Memory B cell (primary cell): ENCODE measurements at regions not wholly inside any gene's neighbourhood (a gene's known extent, or its start where the extent isn't known, plus 50 kb on each side); places are given as distances from the start of the nearest gene placed in this dataset.

Source experiments
- ATAC-seq: fragments of 150-1000 bp; cut with Tn5 transposase; 2 replicates; pipeline ENCODE4 v1.10.0; 2021; ENCODE audit warnings: low read depth, mild to moderate bottlenecking, moderate library complexity
- DNase-seq, 2 donors: peaks; one replicate each; pipeline ENCODE4 v3.0.0; 2022; ENCODE audit warnings: low spot score in 2 of 2
- H3K27ac Mint-ChIP-seq: one replicate; pipeline ENCODE4 v1.8.0; 2022; ENCODE audit warnings: mild to moderate bottlenecking, moderate library complexity, mixed read lengths
- H3K27me3 Mint-ChIP-seq: one replicate; pipeline ENCODE4 v1.8.0; 2022; ENCODE audit warnings: mixed read lengths
- H3K36me3 Mint-ChIP-seq: one replicate; pipeline ENCODE4 v1.8.0; 2022; ENCODE audit warnings: mild to moderate bottlenecking, mixed read lengths
- H3K4me1 Mint-ChIP-seq: one replicate; pipeline ENCODE4 v1.8.0; 2022; ENCODE audit warnings: mixed read lengths
- H3K4me3 Mint-ChIP-seq: one replicate; pipeline ENCODE4 v1.8.0; 2022; ENCODE audit warnings: mild to moderate bottlenecking, moderate library complexity, mixed read lengths
- H3K9me3 Mint-ChIP-seq: one replicate; pipeline ENCODE4 v1.8.0; 2022; ENCODE audit warnings: mixed read lengths

DNA sequence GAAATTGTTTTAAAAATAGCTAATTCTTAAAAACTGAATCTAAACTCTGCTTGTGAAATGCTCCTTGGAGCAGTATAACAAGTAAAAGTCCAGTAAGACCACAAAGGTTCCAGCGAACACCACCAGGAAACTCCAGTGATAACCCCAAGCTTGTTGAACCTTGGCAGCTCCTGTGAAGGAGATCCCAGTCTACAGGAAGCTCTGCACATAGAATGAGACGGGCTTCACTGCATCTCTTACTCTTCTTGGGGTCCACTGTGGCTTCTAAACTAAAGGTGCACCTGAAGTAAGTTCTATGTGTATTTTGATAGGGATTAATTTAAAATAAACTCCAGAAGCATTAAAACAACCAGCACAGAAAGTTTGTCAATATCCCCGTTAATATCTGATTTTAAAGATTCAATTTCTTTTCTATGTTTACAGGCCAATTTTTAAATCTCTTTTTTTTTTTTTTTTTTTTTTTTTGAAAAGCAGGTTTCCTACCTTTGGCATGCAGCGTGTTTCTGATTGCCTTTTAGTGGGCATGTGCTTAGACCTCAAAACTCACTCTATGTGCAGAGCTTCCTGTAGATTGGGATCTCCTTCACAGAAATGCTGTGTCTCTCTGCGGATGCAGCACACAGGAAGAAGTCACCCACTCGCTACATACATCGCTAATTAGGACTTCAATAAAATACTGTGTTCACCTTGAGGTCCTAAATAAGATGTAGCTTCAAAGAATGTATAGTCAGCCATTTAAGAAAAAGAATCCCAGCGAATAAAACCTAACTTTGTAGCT is 508.5 kb downstream of the KLF12 start:
- no peaks in the 10 kb centered on the region for H3K36me3 Mint-ChIP-seq
- H3K4me3 Mint-ChIP-seq = no peak overlapping the region
- H3K4me1 Mint-ChIP-seq = no peaks in the 10 kb centered on the region
- ATAC-seq (no peak), DNase-seq (no peak)
- no peaks in the 10 kb centered on the region for H3K9me3 Mint-ChIP-seq
- no peak overlapping the region for H3K27ac Mint-ChIP-seq
- peaks cover 6% of the 10 kb centered on the region for H3K27me3 Mint-ChIP-seq

DNA sequence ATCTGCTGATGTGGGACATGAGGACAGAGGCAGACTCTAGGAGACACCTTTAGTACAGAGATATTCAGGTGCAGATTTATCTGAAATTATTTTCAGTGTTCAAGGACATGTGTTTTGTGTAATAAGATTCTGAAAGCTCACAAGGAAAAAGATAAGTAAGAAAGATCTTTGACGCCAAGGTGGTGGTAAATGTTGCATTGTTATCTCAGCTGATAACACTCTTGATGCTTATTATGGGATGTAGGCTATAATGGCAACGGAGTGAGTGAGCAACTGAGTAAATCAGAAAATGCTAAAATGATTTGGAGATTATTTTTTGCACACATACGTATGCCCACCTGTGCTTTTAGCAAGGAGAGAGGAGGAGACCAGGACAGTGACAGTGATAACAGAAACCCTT is 510.9 kb downstream of the KLF12 start:
- ATAC-seq (no peak), DNase-seq (no peak)
- H3K4me1 Mint-ChIP-seq = no peaks in the 10 kb centered on the region
- H3K4me3 Mint-ChIP-seq = no peak overlapping the region
- H3K9me3 Mint-ChIP-seq = no peaks in the 10 kb centered on the region
- no peak overlapping the region for H3K27ac Mint-ChIP-seq
- peaks cover 3% of the 10 kb centered on the region for H3K27me3 Mint-ChIP-seq
- H3K36me3 Mint-ChIP-seq = no peaks in the 10 kb centered on the region

GRCh38 chr13:73622381-73622780 is 511.8 kb downstream of the KLF12 start:
- Mint-ChIP-seq H3K4me1 (no peaks in the 10 kb centered on the region), H3K36me3 (no peaks in the 10 kb centered on the region), H3K27me3 (peaks cover 4% of the 10 kb centered on the region), H3K4me3 (no peak overlapping the region), H3K9me3 (no peaks in the 10 kb centered on the region), H3K27ac (no peak overlapping the region)
- DNase-seq (no peak), ATAC-seq (no peak)

- H3K4me3 Mint-ChIP-seq = no peak overlapping the region
- H3K36me3 Mint-ChIP-seq = no peaks in the 10 kb centered on the region
- no peak for ATAC-seq
- H3K27ac Mint-ChIP-seq = no peak overlapping the region
- DNase-seq = no peak
- peaks cover 6% of the 10 kb centered on the region for H3K27me3 Mint-ChIP-seq
- H3K9me3 Mint-ChIP-seq = no peaks in the 10 kb centered on the region
- H3K4me1 Mint-ChIP-seq = no peaks in the 10 kb centered on the region
These were observed 515.8 kb downstream of the KLF12 start for GRCh38 chr13:73618275-73618865.

- H3K27ac Mint-ChIP-seq = no peak overlapping the region
- H3K4me3 Mint-ChIP-seq = no peak overlapping the region
- peaks cover 3% of the 10 kb centered on the region for H3K27me3 Mint-ChIP-seq
- H3K36me3 Mint-ChIP-seq = no peaks in the 10 kb centered on the region
- peaks cover 4% of the 10 kb centered on the region for H3K9me3 Mint-ChIP-seq
- H3K4me1 Mint-ChIP-seq = no peaks in the 10 kb centered on the region
- no peak for DNase-seq
- ATAC-seq = no peak
These were observed 517.3 kb downstream of the KLF12 start for GRCh38 chr13:73616861-73617260.

DNA sequence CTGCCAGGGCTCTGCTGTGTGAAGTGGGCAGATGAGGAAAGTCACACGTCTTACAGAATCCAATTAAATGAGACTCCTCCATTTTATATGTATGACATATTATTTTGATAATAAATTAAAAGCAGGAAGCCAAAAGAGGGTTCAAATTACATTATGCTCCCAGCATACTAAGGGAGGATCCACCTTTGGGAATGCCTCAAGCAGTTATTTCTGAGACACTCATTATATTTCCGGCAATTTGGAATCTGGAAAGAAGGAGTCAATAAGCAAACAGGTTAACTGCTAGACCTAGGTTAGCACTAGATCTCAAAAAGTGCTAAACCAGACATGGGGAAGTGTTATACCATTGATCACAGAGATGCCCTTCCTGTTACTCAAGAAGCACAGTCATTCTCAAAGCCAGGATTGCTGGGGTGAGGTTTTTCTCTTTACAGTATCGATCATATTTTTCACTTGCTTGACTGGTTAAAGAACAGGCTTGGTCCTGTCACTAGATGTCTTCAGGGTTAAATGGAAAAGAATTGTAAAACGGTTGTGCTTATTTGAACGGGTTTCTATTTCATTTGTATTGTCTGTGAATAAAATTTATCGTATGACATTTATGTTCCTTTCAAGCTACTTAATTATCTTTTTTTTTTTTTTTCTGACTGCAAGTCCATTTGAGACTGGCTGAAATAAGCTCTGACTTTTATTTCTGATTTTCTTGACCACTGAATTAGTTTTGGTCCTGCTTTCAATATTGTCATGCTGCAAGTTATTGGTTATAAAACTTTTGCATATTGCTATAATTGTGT is 523.2 kb downstream of the KLF12 start:
- Mint-ChIP-seq H3K27me3 (no peaks in the 10 kb centered on the region), H3K4me3 (no peak overlapping the region), H3K4me1 (no peaks in the 10 kb centered on the region), H3K9me3 (peaks cover 4% of the 10 kb centered on the region), H3K36me3 (no peaks in the 10 kb centered on the region), H3K27ac (no peak overlapping the region)
- ATAC-seq = no peak
- DNase-seq = no peak

GRCh38 chr13:73608711-73609485 is 525.3 kb downstream of the KLF12 start:
- H3K4me3 Mint-ChIP-seq = no peak overlapping the region
- H3K27me3 Mint-ChIP-seq = no peaks in the 10 kb centered on the region
- ATAC-seq (no peak), DNase-seq (no peak)
- no peak overlapping the region for H3K27ac Mint-ChIP-seq
- H3K4me1 Mint-ChIP-seq = no peaks in the 10 kb centered on the region
- H3K9me3 Mint-ChIP-seq = peaks cover 4% of the 10 kb centered on the region
- no peaks in the 10 kb centered on the region for H3K36me3 Mint-ChIP-seq

GRCh38 chr13:73608157-73608516 is 526.1 kb downstream of the KLF12 start:
- ATAC-seq (no peak), DNase-seq (no peak)
- no peaks in the 10 kb centered on the region for H3K4me1 Mint-ChIP-seq
- no peak overlapping the region for H3K27ac Mint-ChIP-seq
- H3K9me3 Mint-ChIP-seq = peaks cover 5% of the 10 kb centered on the region
- no peaks in the 10 kb centered on the region for H3K36me3 Mint-ChIP-seq
- no peak overlapping the region for H3K4me3 Mint-ChIP-seq
- no peaks in the 10 kb centered on the region for H3K27me3 Mint-ChIP-seq

DNA sequence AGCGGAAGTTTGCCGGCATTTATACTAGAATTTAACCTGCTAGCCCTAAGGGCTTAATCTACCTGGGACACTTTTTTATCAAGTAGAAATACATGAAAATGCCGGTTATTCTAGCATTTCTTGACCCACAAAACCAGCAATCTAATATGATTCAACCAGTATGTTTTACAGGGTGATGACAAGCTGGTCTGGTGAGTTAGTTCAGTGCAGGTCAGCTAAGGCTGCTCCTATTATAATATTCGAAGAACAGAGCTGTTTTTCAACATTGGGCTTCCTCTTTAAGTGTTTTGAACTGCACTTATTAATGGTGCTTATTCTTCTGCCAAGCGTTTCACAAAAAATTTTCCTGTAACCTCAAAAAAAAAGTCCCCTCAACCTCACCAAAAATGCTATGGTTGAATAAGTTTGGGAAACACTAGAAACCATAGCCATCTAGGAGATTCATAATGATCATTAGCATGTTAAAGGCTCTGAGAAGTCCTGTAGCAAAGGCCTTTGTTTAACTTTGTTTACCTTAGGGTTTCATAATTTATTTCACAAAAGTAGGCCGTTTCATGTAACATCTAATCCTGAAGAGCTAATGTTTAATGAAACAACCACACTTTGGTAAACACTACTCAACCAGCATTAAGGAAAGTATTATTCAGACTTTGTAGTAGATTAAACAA is 526.6 kb downstream of the KLF12 start:
- Mint-ChIP-seq H3K9me3 (peaks cover 2% of the 10 kb centered on the region), H3K4me3 (no peak overlapping the region), H3K36me3 (no peaks in the 10 kb centered on the region), H3K4me1 (no peaks in the 10 kb centered on the region), H3K27me3 (no peaks in the 10 kb centered on the region), H3K27ac (no peak overlapping the region)
- no peak for ATAC-seq
- no peak for DNase-seq

DNA sequence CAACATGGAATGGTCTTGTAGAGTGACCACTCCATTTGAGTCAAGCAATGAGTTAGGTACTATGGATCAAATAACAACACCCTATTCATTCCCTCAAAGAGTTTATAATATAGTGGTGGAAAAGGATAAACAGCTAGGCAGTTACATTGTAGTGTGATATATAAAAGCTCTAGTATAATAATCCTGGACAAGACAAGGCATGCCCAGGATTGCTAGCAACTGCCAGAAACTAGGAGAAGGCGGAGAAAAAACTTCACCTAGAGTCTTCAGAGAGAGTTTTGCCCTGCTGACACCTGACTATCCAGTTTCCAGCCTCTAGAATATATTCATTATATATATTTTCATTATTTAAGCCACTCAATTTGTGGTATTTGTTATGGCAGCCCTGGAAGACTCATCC is 530.6 kb downstream of the KLF12 start:
- Mint-ChIP-seq H3K36me3 (no peaks in the 10 kb centered on the region), H3K27me3 (no peaks in the 10 kb centered on the region), H3K27ac (no peak overlapping the region), H3K4me3 (no peak overlapping the region), H3K4me1 (no peaks in the 10 kb centered on the region), H3K9me3 (peaks cover 4% of the 10 kb centered on the region)
- ATAC-seq = no peak
- DNase-seq = no peak

GRCh38 chr13:73602295-73602694 is 531.9 kb downstream of the KLF12 start:
- Mint-ChIP-seq H3K27me3 (no peaks in the 10 kb centered on the region), H3K9me3 (peaks cover 4% of the 10 kb centered on the region), H3K4me3 (no peak overlapping the region), H3K4me1 (no peaks in the 10 kb centered on the region), H3K27ac (no peak overlapping the region), H3K36me3 (no peaks in the 10 kb centered on the region)
- DNase-seq = no peak
- ATAC-seq = no peak

DNA sequence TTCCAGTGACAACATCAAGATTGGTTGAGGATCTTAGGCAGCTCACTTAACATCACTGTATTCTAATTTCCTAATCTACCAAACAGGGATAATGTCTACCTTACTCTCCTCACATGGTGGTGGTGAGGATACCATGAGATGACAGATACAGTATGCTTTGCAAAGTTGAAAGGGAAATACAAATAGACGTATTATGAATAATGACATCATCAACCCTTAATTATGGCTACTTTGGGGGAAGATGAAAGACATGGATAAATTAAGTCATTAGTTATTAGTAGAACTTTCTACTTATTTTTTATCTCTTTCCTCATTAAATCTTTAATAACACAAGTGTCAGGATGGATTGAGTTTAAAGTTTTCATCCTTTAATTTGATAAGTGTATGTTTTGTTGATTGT is 532.5 kb downstream of the KLF12 start:
- H3K9me3 Mint-ChIP-seq = peaks cover 4% of the 10 kb centered on the region
- no peak for ATAC-seq
- no peak overlapping the region for H3K4me3 Mint-ChIP-seq
- no peaks in the 10 kb centered on the region for H3K4me1 Mint-ChIP-seq
- DNase-seq = no peak
- H3K27ac Mint-ChIP-seq = no peak overlapping the region
- no peaks in the 10 kb centered on the region for H3K27me3 Mint-ChIP-seq
- H3K36me3 Mint-ChIP-seq = no peaks in the 10 kb centered on the region

GRCh38 chr13:73599232-73600128 is 534.7 kb downstream of the KLF12 start:
- ATAC-seq (no peak), DNase-seq (no peak)
- H3K36me3 Mint-ChIP-seq = no peaks in the 10 kb centered on the region
- no peak overlapping the region for H3K4me3 Mint-ChIP-seq
- H3K9me3 Mint-ChIP-seq = peaks cover 4% of the 10 kb centered on the region
- no peaks in the 10 kb centered on the region for H3K4me1 Mint-ChIP-seq
- H3K27ac Mint-ChIP-seq = no peak overlapping the region
- no peaks in the 10 kb centered on the region for H3K27me3 Mint-ChIP-seq
